ENCODE measurements at regions not wholly inside any gene's neighbourhood (a gene's known extent, or its start where the extent isn't known, plus 50 kb on each side); places are given as distances from the start of the nearest gene placed in this dataset.

- no peak for TF ChIP-seq EZH2phosphoT487 (IDR thresholded peaks at IDR 0.05; ENCODE audit: low read depth)
- no peak for TF ChIP-seq CTCF (IDR thresholded peaks at IDR 0.05; ENCODE audit: low read depth, low read length)
- Histone ChIP-seq H3K27me3 (ENCODE audit: low read depth, low read length) (no peaks in the 10 kb centered on the region), H3K9ac (ENCODE audit: low read length) (no peak overlapping the region), H3K4me1 (ENCODE audit: low read length) (peaks cover 8% of the 10 kb centered on the region; the same call in 1 of the 2 replicates), H2AFZ (ENCODE audit: low read depth, low read length) (no peak overlapping the region), H4K20me1 (ENCODE audit: insufficient read depth, low read length) (no peaks in the 10 kb centered on the region), H3K79me2 (ENCODE audit: low read length) (no peaks in the 10 kb centered on the region), H3K9me3 (ENCODE audit: insufficient read depth, low read length) (no peaks in the 10 kb centered on the region), H3K36me3 (replicated peaks; ENCODE audit: low read depth, low read length) (no peaks in the 10 kb centered on the region), H3K27ac (ENCODE audit: low read length) (no peak overlapping the region), H3K4me3 (ENCODE audit: low read length) (no peak overlapping the region), H3K4me2 (ENCODE audit: low read length) (no peak overlapping the region)
Measured at GRCh38 chr2:107305966-107306365, 420.0 kb upstream of the ST6GAL2 start.

GRCh38 chr2:107306881-107307280 is 420.9 kb upstream of the ST6GAL2 start:
- Histone ChIP-seq H3K79me2 (ENCODE audit: low read length) (no peaks in the 10 kb centered on the region), H3K4me3 (ENCODE audit: low read length) (no peak overlapping the region), H3K9ac (ENCODE audit: low read length) (no peak overlapping the region), H3K4me1 (ENCODE audit: low read length) (peaks cover 8% of the 10 kb centered on the region; the same call in 1 of the 2 replicates), H2AFZ (ENCODE audit: low read depth, low read length) (no peak overlapping the region), H3K36me3 (replicated peaks; ENCODE audit: low read depth, low read length) (no peaks in the 10 kb centered on the region), H3K4me2 (ENCODE audit: low read length) (no peak overlapping the region), H4K20me1 (ENCODE audit: insufficient read depth, low read length) (no peaks in the 10 kb centered on the region), H3K27me3 (ENCODE audit: low read depth, low read length) (no peaks in the 10 kb centered on the region), H3K9me3 (ENCODE audit: insufficient read depth, low read length) (no peaks in the 10 kb centered on the region), H3K27ac (ENCODE audit: low read length) (no peak overlapping the region)
- TF ChIP-seq EZH2phosphoT487 (IDR thresholded peaks at IDR 0.05; ENCODE audit: low read depth) (no peak), CTCF (IDR thresholded peaks at IDR 0.05; ENCODE audit: low read depth, low read length) (no peak)

- no peak overlapping the region for H3K4me3 ChIP-seq (ENCODE audit: low read length)
- no peak overlapping the region for H3K27ac ChIP-seq (ENCODE audit: low read length)
- no peaks in the 10 kb centered on the region for H3K27me3 ChIP-seq (ENCODE audit: low read depth, low read length)
- TF ChIP-seq CTCF (IDR thresholded peaks at IDR 0.05; ENCODE audit: low read depth, low read length) (no peak), EZH2phosphoT487 (IDR thresholded peaks at IDR 0.05; ENCODE audit: low read depth) (no peak)
- peaks cover 6% of the 10 kb centered on the region; the same call in 1 of the 2 replicates for H3K4me1 ChIP-seq (ENCODE audit: low read length)
- no peaks in the 10 kb centered on the region for H4K20me1 ChIP-seq (ENCODE audit: insufficient read depth, low read length)
- no peaks in the 10 kb centered on the region for H3K79me2 ChIP-seq (ENCODE audit: low read length)
- H3K9ac ChIP-seq (ENCODE audit: low read length): no peak overlapping the region
- no peak overlapping the region for H2AFZ ChIP-seq (ENCODE audit: low read depth, low read length)
- no peaks in the 10 kb centered on the region for H3K9me3 ChIP-seq (ENCODE audit: insufficient read depth, low read length)
- H3K36me3 ChIP-seq (replicated peaks; ENCODE audit: low read depth, low read length): no peaks in the 10 kb centered on the region
- no peak overlapping the region for H3K4me2 ChIP-seq (ENCODE audit: low read length)
Measured at GRCh38 chr2:107308835-107309234, 422.9 kb upstream of the ST6GAL2 start.

GRCh38 chr2:107312240-107312639 is 426.3 kb upstream of the ST6GAL2 start:
- Histone ChIP-seq H2AFZ (ENCODE audit: low read depth, low read length) (no peak overlapping the region), H3K4me1 (ENCODE audit: low read length) (no peaks in the 10 kb centered on the region), H3K9me3 (ENCODE audit: insufficient read depth, low read length) (no peaks in the 10 kb centered on the region), H3K4me2 (ENCODE audit: low read length) (no peak overlapping the region), H3K79me2 (ENCODE audit: low read length) (no peaks in the 10 kb centered on the region), H3K4me3 (ENCODE audit: low read length) (no peak overlapping the region), H3K27ac (ENCODE audit: low read length) (no peak overlapping the region), H3K9ac (ENCODE audit: low read length) (no peak overlapping the region), H3K36me3 (replicated peaks; ENCODE audit: low read depth, low read length) (no peaks in the 10 kb centered on the region), H4K20me1 (ENCODE audit: insufficient read depth, low read length) (no peaks in the 10 kb centered on the region), H3K27me3 (ENCODE audit: low read depth, low read length) (no peaks in the 10 kb centered on the region)
- TF ChIP-seq CTCF (IDR thresholded peaks at IDR 0.05; ENCODE audit: low read depth, low read length): no peak
- TF ChIP-seq EZH2phosphoT487 (IDR thresholded peaks at IDR 0.05; ENCODE audit: low read depth): no peak
